Activated CD4-positive, alpha-beta memory T cell treated with anti-CD3 and anti-CD28 coated beads for 36 hours (primary cell): ENCODE measurements at regions not wholly inside any gene's neighbourhood (a gene's known extent, or its start where the extent isn't known, plus 50 kb on each side); places are given as distances from the start of the nearest gene placed in this dataset.
"Not testable (repeated sequence)": the region's sequence is repeated elsewhere in the genome, so short reads cannot be mapped to it uniquely, and the experiment has no call there.

Source experiments
- CTCF ChIA-PET: fragments of 350-600 bp; sonication (Branson Sonifier 250); formaldehyde crosslinking; loops from one replicate; lab custom pipeline; 2021; ENCODE audit warnings: antibody characterized with exemption, inconsistent platforms; lab: Charles Lee
- POLR2A ChIA-PET: fragments of 350-600 bp; sonication (Branson Sonifier 250); formaldehyde crosslinking; loops from one replicate; lab custom pipeline; 2021; ENCODE audit warnings: antibody characterized with exemption; lab: Charles Lee
- DNase-seq: peaks from one replicate; pipeline ENCODE4 v3.0.0-alpha.2; 2020
- H3K27ac Mint-ChIP-seq: one replicate; pipeline ENCODE4 v1.8.0; 2021; ENCODE audit warnings: mixed read lengths
- H3K27me3 Mint-ChIP-seq: one replicate; pipeline ENCODE4 v1.8.0; 2021; ENCODE audit warnings: mixed read lengths
- H3K36me3 Mint-ChIP-seq: one replicate; pipeline ENCODE4 v1.8.0; 2021; ENCODE audit warnings: mixed read lengths
- H3K4me1 Mint-ChIP-seq: one replicate; pipeline ENCODE4 v1.8.0; 2021; ENCODE audit warnings: low read depth, mixed read lengths
- H3K4me3 Mint-ChIP-seq: one replicate; pipeline ENCODE4 v1.8.0; 2021; ENCODE audit warnings: mild to moderate bottlenecking, mixed read lengths
- H3K9me3 Mint-ChIP-seq: one replicate; pipeline ENCODE4 v1.8.0; 2021; ENCODE audit warnings: mixed read lengths
- intact Hi-C: fragments of 100-400 bp; cut with micrococcal nuclease; formaldehyde crosslinking; loops from one replicate; pipeline ENCODE4 v1.15.1; 2023

DNA sequence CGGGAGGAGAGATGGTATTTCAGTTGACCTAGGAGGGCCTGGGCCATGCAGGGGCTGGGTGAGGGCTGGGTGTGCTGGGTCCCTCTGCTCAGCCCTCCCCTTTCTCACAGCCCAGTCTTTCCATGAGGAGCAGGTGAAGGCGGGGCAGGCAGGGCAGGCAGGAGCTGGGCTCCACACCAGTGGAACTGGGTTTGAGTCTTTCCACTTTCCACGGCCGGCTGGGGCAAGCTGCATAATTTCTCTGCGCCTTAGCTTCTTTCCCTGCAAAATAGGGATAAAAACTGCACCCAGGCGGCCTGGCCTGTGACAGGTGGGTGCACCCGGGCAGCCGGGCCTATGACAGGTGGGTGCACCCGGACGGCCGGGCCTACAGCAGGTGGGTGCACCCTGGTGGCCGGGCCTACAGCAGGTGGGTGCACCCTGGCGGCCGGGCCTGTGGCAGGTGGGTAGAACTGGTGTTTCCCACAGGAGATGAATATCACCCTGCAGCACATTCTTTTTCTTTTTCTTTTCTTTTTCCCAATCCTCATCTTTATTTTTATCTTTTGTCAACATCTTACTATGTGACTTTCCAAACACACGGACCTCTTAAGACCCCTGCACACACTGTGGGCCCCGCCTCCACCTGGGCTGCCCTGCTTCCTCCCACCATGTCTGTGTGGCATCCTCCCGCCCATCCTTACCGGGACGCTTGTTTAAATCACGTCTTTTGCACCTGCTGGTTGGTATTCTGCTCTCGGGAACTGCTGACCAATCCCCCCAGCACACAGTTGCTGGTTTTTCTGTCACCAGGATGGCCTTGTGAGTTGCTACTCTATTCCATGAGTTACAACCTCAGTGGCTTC lies 111.3 kb downstream of the NPIPB11 start:
- DNase-seq, H3K4me3 Mint-ChIP-seq, CTCF ChIA-PET, H3K27me3 Mint-ChIP-seq, H3K27ac Mint-ChIP-seq, intact Hi-C loops, H3K36me3 Mint-ChIP-seq, H3K9me3 Mint-ChIP-seq, POLR2A ChIA-PET: not testable (repeated sequence)
- H3K4me1 Mint-ChIP-seq, result peaks cover 14% of the 10 kb centered on the region

DNA sequence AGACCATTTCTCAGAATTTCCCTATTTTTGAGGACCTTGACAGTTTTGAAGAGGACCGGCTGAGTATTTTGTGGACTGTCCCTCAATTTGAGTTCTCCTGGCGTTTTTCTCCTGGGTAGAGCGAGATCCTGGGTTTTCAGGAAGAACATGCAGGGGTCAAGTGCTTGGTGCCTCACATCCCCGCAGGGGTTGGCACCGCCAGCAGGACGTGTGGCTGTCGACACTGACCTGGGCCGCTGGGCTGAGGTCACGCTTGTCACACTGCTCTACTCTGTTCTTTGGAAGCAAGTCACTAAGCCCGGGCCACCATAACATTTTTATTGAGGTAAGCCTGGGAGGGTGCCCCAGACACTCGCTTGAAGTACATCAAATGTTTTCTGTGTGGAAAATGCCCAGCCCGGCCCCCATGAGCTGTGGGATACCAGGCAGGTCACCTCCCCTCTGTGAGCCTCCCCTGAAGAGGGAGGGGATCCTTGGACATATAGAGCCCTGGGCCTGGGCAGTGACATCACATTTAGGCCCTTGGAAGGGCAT lies 112.0 kb downstream of the NPIPB11 start:
- H3K9me3 Mint-ChIP-seq, CTCF ChIA-PET, intact Hi-C loops, H3K4me3 Mint-ChIP-seq, DNase-seq, H3K36me3 Mint-ChIP-seq, POLR2A ChIA-PET, H3K27me3 Mint-ChIP-seq, H3K27ac Mint-ChIP-seq: not testable (repeated sequence)
- H3K4me1 Mint-ChIP-seq, result peaks cover 11% of the 10 kb centered on the region

DNA sequence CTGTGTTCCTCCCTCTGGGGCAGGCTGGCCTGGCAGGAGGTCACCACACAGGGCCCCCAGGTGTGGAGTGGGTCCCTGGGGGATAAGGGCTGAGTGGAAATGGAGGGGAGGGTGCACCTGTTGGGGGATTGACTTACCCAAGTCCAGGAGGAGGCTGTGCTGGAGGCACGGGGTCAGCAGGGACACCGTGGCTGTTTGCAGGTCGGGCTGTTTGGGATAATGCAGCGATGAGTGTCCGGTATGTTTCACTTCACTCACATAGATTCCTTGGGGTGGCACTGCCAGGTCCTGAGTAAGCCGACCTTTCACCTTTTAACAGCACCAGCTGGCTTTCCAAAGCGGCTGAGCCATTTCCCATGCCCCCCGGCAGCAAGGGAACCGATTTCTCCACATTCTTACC lies 113.0 kb downstream of the NPIPB11 start:
- POLR2A ChIA-PET, CTCF ChIA-PET, DNase-seq, intact Hi-C loops, H3K36me3 Mint-ChIP-seq, H3K4me3 Mint-ChIP-seq, H3K4me1 Mint-ChIP-seq, H3K27me3 Mint-ChIP-seq, H3K27ac Mint-ChIP-seq, H3K9me3 Mint-ChIP-seq: not testable (repeated sequence)

DNA sequence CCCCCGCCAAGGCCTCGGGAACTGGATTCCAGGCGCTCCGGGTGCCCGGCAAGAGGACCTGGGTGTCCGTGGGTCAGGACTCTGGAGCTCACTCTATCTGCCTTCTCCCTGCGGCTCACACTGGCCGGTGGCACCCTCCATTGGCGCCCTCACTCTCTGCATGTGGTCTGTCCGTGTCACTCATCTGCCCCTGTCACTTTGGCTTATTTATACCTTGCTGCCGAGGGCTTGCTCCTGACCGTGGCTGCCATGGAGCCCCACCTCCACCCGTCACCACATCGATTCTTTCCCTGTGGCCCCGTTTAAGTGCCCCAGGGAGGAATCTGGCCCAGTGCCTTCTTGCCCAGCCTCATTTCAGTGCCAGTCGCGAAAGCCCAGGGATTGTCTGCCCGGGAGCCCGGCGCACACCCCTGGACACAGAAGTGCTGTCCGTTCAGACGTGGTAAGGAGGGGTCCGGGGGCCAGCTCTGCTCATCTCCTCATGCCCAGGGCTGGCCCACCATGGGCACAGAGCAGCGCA lies 113.5 kb downstream of the NPIPB11 start:
- intact Hi-C loops, H3K4me1 Mint-ChIP-seq, H3K36me3 Mint-ChIP-seq, CTCF ChIA-PET, DNase-seq, H3K27ac Mint-ChIP-seq, H3K27me3 Mint-ChIP-seq, H3K9me3 Mint-ChIP-seq, POLR2A ChIA-PET, H3K4me3 Mint-ChIP-seq: not testable (repeated sequence)

DNA sequence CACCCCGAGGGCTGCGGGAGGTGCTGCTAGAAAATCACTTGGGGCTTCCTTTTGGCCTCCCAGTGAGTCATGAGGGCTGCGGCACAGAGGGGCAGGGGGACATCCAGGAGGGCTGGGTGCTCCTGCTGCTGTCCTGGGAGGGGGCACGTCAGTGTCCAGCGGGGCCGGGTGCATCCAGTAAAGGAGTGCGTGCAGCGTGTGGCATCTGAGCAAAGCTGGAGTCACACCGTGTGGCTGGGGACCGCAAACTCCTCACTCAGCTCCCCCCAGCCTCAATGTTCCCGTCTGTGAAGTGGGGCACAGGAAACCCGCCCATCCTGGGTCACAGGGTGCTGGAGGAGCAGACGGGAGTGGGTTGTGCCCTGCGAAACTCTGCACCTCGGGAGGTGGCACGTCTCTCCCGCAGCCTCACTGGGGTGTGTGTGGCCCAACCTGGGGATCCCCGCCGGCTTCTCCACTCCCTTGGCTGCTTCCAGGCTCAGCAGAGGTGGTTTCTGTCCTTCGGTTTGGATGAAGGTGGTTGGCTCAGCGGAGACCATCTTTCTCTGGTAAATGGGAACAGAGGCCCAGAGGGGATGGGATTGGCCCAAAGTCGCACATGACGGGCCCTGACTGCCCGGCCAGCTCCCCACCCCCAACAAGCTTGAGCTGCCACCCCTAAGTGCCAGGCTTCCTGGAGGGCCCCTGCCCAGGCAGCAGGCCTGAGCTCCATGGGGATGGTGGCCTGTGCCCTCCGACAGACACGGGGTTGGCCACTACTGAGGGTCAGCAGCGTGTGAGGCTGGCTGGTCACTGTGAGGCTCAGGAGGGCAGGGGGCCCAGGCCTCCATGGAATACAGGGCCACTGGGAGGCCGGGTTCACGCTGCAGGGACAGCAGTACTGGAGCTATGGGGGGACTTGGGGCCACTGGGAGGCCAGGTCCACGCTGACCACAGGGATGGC lies 114.9 kb downstream of the NPIPB11 start:
- intact Hi-C loops, POLR2A ChIA-PET, H3K27ac Mint-ChIP-seq, H3K36me3 Mint-ChIP-seq, H3K4me3 Mint-ChIP-seq, H3K9me3 Mint-ChIP-seq, H3K27me3 Mint-ChIP-seq, CTCF ChIA-PET, H3K4me1 Mint-ChIP-seq: not testable (repeated sequence)
- DNase-seq, result peak; percentile 15

DNA sequence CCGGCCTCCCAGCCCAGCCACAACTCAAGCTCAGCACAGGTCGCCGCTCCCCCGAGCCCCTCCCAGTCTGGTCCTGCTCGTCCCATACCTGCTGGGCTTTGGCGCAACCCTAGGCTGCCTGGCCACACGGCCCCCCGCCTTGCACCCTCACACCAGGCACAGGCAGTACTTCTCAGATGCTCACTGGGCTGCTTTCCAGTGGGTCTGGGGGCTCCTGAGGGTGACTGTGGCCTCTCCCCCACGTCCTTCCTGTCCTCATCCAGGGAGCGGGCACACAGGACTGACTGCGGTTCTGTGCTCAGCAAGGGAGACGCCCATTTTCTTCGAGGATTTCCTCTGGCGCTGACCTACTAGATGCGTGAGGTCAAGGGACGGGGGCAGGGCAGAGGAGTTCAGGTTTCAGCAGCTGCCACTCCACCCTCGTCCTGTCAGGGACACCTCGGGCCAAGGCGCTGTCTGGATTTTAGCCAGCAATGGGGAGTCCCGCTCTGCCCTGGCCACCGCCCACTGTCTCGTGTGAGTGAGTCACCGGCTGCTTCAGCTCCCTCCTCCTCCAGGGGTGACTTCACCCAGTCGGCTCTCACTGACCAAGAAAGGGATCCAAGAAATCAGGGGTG lies 115.8 kb downstream of the NPIPB11 start:
- peak overlapping the region; percentile 37 for H3K4me3 Mint-ChIP-seq
- intact Hi-C loops, result no loop called here
- ChIA-PET CTCF (no interaction called here), POLR2A (no interaction called here)
- H3K36me3 Mint-ChIP-seq, result no peaks in the 10 kb centered on the region
- H3K27me3 Mint-ChIP-seq, result no peaks in the 10 kb centered on the region
- H3K4me1 Mint-ChIP-seq, result peaks cover 9% of the 10 kb centered on the region
- no peak overlapping the region for H3K27ac Mint-ChIP-seq
- peak; percentile 88 for DNase-seq
- H3K9me3 Mint-ChIP-seq, result no peaks in the 10 kb centered on the region

DNA sequence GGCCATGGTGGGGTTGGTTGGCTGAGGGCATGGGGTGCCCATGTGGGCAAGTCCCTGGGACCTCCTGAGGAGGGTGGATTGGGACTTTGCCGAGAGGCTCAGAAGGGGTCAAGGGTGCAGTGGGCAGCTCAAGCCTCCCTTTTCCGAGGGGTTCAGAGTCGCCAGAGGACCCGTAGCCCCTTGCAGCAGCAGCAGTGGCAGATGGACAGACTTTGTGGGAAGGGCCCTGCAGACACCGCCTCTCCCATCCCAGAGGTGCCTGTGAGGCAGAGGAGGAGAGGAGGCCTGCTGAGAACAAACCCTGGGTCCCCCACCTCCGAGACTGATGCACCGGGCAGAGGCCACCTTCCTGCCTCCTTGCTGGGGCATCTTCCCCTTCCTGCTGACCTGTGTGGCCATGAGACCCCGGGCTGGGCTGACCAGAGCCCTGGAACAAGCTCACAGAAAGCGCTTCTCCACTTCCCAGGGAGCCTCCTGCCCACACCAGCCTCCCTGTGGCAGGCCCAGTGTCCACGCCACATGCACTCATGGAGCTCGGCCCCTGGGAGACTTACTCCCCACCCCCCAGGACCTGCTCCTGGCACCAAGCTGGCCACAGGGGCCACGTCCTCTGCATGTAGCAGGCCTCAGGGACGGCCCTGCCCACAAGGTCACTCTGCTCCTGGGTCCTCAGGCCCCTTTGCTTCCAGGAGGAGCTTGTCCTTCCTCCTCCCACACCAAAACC lies 116.8 kb downstream of the NPIPB11 start:
- H3K27ac Mint-ChIP-seq, intact Hi-C loops: not testable (repeated sequence)

DNA sequence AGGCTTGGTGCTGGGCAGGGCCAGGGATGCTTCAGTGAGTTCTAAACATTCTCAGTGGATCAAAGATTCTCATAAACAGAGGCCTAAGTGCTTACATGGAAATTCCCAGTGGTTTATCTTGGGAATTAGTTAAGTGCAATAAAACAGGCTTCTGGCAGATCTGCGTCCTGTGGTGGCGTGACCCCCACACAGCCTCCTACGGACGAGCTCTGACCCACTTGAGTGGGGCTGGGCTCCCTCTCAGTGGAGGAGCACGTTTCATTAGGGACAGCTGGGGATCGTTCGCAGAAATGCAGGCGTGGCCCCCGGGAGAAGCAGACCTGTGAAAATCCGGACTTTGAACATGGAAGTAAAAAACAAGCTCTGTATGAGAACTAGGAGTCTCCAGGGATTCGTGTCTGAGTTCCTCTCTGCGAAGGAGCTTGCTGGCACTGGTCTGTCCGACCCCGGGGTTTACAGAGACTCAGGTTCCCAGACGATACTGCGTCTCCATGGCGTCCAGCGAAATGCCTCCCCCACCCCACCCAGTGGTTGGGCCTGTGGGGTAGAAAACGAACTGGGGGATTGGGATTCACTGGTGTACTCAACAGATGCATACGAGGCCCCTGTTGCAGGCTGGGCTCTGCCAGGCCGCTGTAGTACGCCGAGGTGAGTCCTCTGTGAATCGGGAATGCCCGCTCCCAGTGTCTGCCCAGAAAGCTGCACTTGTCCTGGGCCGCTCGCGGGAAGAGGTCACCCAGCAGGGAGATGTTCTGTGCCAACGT lies 117.6 kb downstream of the NPIPB11 start:
- H3K36me3 Mint-ChIP-seq, H3K27ac Mint-ChIP-seq, CTCF ChIA-PET, DNase-seq, intact Hi-C loops, H3K4me3 Mint-ChIP-seq, H3K27me3 Mint-ChIP-seq, POLR2A ChIA-PET, H3K9me3 Mint-ChIP-seq: not testable (repeated sequence)
- H3K4me1 Mint-ChIP-seq, result peaks cover 21% of the 10 kb centered on the region

More for the DNA sequence above, 116.8 kb downstream of the NPIPB11 start:
- CTCF ChIA-PET, H3K36me3 Mint-ChIP-seq, POLR2A ChIA-PET, H3K4me3 Mint-ChIP-seq, DNase-seq, H3K9me3 Mint-ChIP-seq, H3K27me3 Mint-ChIP-seq: not testable (repeated sequence)
- H3K4me1 Mint-ChIP-seq, result peaks cover 17% of the 10 kb centered on the region

DNA sequence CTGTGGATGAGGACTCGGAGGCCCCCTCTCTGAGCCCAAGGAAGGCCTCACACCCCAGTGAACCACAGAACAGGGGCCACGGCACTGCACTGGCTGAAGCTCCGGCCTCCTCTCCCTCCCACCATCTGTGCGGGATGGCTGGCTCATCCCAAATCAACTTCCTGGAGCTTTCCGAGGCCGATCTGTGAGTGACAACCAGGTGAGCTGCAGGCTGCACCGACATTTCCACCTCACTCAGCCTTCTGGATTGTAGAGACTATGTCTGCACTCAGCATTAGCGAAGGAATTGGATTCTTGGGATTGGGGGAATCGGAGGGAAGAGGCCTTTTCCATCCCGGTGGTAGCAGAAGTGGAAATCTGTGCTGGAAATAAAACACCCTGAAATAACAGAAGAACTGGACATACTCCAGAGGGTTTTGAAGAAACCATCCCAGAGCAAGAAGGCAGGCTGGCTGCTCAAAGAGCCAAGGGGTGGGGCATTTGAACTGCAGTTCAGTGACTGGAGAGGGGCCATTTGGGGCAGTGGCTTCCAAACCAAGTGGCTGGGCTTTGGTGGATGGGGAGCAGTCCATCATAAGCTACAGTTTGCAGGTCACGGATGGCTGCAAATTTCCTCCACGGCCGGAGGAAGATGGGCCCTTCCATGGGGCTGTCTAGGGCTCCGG lies 118.5 kb downstream of the NPIPB11 start:
- H3K27ac Mint-ChIP-seq, H3K27me3 Mint-ChIP-seq, H3K4me3 Mint-ChIP-seq, CTCF ChIA-PET, H3K9me3 Mint-ChIP-seq, intact Hi-C loops, POLR2A ChIA-PET, DNase-seq, H3K36me3 Mint-ChIP-seq: not testable (repeated sequence)
- peaks cover 23% of the 10 kb centered on the region for H3K4me1 Mint-ChIP-seq

DNA sequence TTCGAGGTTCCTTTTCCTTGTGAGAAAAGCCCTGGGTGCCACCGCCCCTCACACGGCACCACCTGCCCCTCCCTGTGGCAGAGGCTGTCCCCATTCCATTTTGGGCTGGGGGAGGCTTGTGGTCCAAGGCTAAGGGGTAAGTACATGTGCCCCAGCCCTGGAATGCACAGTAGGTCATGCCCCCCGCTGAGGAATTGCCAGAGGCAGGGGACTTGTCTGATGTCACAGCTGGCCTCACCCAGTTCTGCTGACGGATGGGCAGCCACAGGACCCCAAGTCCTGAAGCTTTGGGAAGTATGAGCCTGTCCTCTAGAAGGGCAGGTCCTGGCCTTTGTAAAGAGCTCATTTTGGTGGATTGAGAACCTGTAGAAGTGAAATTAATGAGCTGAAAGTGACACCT lies 119.3 kb downstream of the NPIPB11 start:
- not testable (repeated sequence) for H3K4me3 Mint-ChIP-seq

More for the DNA sequence above, 119.3 kb downstream of the NPIPB11 start:
- peaks cover 23% of the 10 kb centered on the region for H3K4me1 Mint-ChIP-seq
- DNase-seq, CTCF ChIA-PET, H3K9me3 Mint-ChIP-seq, H3K27ac Mint-ChIP-seq, H3K36me3 Mint-ChIP-seq, POLR2A ChIA-PET, H3K27me3 Mint-ChIP-seq, intact Hi-C loops: not testable (repeated sequence)
